ENCODE measurements at regions not wholly inside any gene's neighbourhood (a gene's known extent, or its start where the extent isn't known, plus 50 kb on each side); places are given as distances from the start of the nearest gene placed in this dataset.

DNA sequence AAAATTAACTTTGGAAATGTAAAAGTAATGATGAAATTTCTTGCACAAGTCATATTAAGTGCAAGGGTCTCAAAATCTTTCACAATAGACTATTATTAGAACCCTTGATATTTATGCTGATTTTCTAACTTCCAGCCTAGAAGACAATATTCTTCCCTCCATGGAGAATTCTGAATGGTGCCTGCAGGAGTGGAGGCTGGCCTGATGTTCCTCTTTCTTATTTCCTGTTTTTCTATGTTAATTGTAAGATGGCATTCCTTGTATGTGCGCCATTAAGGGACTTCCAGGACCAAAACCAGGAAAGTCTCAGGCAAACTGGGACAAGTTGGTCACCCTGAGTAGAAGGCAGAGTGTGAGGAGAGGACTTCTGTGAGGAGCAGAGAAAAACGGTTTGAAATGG is 294.9 kb downstream of the DLEU7 start:
- ATAC-seq (ENCODE audit: insufficient read depth, low read depth) (no peak), DNase-seq (no peak)
- no peak overlapping the region for H2AFZ ChIP-seq (ENCODE audit: low read depth, low read length)
- H3K4me1 ChIP-seq (ENCODE audit: insufficient read depth, low read length) = no peaks in the 10 kb centered on the region
- no peaks in the 10 kb centered on the region for H3K79me2 ChIP-seq (ENCODE audit: insufficient read depth, low read length)
- H3K9ac ChIP-seq (ENCODE audit: low read depth, low read length) = no peak overlapping the region
- H3K27ac ChIP-seq (ENCODE audit: low read length) = no peak overlapping the region
- H4K20me1 ChIP-seq (ENCODE audit: insufficient read depth, low read length) = no peaks in the 10 kb centered on the region
- no peak for TF ChIP-seq EZH2 (IDR thresholded peaks at IDR 0.05; ENCODE audit: borderline replicate concordance, low read depth, low read length, severe bottlenecking)
- TF ChIP-seq, protein P1, sequence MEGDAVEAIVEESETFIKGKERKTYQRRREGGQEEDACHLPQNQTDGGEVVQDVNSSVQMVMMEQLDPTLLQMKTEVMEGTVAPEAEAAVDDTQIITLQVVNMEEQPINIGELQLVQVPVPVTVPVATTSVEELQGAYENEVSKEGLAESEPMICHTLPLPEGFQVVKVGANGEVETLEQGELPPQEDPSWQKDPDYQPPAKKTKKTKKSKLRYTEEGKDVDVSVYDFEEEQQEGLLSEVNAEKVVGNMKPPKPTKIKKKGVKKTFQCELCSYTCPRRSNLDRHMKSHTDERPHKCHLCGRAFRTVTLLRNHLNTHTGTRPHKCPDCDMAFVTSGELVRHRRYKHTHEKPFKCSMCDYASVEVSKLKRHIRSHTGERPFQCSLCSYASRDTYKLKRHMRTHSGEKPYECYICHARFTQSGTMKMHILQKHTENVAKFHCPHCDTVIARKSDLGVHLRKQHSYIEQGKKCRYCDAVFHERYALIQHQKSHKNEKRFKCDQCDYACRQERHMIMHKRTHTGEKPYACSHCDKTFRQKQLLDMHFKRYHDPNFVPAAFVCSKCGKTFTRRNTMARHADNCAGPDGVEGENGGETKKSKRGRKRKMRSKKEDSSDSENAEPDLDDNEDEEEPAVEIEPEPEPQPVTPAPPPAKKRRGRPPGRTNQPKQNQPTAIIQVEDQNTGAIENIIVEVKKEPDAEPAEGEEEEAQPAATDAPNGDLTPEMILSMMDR (IDR thresholded peaks at IDR 0.05; ENCODE audit: borderline replicate concordance, extremely low read depth, low read length, poor library complexity, severe bottlenecking) = no peak
- H3K4me3 ChIP-seq (ENCODE audit: low read depth in 1 of 2, low read length in 2 of 2) = no peak overlapping the region
- no peaks in the 10 kb centered on the region for H3K36me3 ChIP-seq (ENCODE audit: insufficient read depth, low read length)
- no peaks in the 10 kb centered on the region for H3K27me3 ChIP-seq (ENCODE audit: insufficient read depth, low read length, poor library complexity)
- no peak overlapping the region for H3K4me2 ChIP-seq (ENCODE audit: insufficient read depth, low read length)
- H3K9me3 ChIP-seq (ENCODE audit: insufficient read depth, low read length, severe bottlenecking) = no peaks in the 10 kb centered on the region

DNA sequence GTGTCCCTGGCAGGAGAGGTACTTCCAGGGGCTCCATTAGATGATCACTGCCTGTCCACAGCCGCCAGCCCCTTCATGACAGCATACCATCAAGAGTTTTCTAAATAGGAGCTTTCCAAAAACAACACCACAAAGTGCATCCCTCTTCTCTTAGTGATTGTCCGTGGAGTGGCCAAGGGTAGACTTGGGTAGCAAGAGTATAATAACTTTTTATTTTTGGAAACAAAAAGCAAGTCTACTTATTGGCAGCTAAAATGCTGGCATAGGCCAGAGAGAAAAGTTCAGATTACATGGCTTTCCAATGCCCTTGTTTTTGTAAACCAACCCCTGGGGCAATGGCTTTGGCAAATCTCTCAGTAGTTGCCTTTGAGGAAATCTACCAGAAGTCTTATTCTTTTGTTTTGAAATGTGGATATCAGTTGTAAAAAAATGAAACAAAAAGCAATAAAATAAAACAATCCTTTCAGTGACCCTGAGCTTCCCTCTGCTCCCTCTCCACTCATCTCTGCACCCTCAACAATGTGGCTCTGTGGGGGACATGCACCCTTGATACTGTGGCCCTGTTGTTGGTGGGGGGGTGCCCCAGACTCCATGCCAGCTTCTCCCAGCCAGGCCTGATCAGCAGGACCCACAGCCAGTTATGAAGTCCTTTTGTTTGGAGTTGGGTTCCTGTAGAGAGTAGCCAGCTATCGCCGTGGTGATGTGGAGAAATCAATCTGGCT is 294.1 kb downstream of the DLEU7 start:
- TF ChIP-seq EZH2 (IDR thresholded peaks at IDR 0.05; ENCODE audit: borderline replicate concordance, low read depth, low read length, severe bottlenecking) = no peak
- TF ChIP-seq, protein P1 (IDR thresholded peaks at IDR 0.05; ENCODE audit: borderline replicate concordance, extremely low read depth, low read length, poor library complexity, severe bottlenecking) = no peak
- no peak for ATAC-seq (ENCODE audit: insufficient read depth, low read depth)

DNA sequence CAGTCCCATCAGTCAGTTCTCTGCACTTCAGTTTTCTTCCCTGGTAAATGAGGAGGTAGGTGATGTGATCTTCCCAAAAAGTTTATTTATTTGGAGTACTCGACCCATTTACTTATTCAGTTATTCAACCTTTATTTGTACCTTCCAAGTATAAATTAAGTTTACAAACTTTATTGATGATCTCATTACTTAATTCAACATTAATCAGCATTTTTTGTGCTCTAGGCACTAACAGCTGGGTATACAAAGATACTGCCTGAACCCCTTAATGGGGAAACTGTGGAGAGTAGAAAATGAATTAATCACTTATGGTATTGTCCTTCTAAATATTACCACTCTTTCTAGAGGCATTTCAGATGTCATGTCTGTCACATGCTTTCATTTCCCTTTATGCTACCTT is 293.3 kb downstream of the DLEU7 start:
- H3K36me3 ChIP-seq (ENCODE audit: insufficient read depth, low read length) = no peaks in the 10 kb centered on the region

More for the DNA sequence above, 294.1 kb downstream of the DLEU7 start:
- H3K9ac ChIP-seq (ENCODE audit: low read depth, low read length) = no peak overlapping the region
- H3K27me3 ChIP-seq (ENCODE audit: insufficient read depth, low read length, poor library complexity) = no peaks in the 10 kb centered on the region
- no peak overlapping the region for H3K4me2 ChIP-seq (ENCODE audit: insufficient read depth, low read length)
- H3K36me3 ChIP-seq (ENCODE audit: insufficient read depth, low read length) = no peaks in the 10 kb centered on the region
- H2AFZ ChIP-seq (ENCODE audit: low read depth, low read length) = no peak overlapping the region
- DNase-seq = no peak
- H3K9me3 ChIP-seq (ENCODE audit: insufficient read depth, low read length, severe bottlenecking) = peaks cover 3% of the 10 kb centered on the region
- H3K27ac ChIP-seq (ENCODE audit: low read length) = no peak overlapping the region
- no peak overlapping the region for H3K4me3 ChIP-seq (ENCODE audit: low read depth in 1 of 2, low read length in 2 of 2)
- no peaks in the 10 kb centered on the region for H4K20me1 ChIP-seq (ENCODE audit: insufficient read depth, low read length)
- H3K79me2 ChIP-seq (ENCODE audit: insufficient read depth, low read length) = no peaks in the 10 kb centered on the region
- H3K4me1 ChIP-seq (ENCODE audit: insufficient read depth, low read length) = no peaks in the 10 kb centered on the region

More for the DNA sequence above, 293.3 kb downstream of the DLEU7 start:
- Histone ChIP-seq H4K20me1 (ENCODE audit: insufficient read depth, low read length) (no peaks in the 10 kb centered on the region), H3K27ac (ENCODE audit: low read length) (no peak overlapping the region), H3K27me3 (ENCODE audit: insufficient read depth, low read length, poor library complexity) (no peaks in the 10 kb centered on the region), H3K9me3 (ENCODE audit: insufficient read depth, low read length, severe bottlenecking) (peaks cover 3% of the 10 kb centered on the region), H3K4me2 (ENCODE audit: insufficient read depth, low read length) (no peak overlapping the region), H3K9ac (ENCODE audit: low read depth, low read length) (no peak overlapping the region), H2AFZ (ENCODE audit: low read depth, low read length) (no peak overlapping the region), H3K4me1 (ENCODE audit: insufficient read depth, low read length) (no peaks in the 10 kb centered on the region), H3K79me2 (ENCODE audit: insufficient read depth, low read length) (no peaks in the 10 kb centered on the region), H3K4me3 (ENCODE audit: low read depth in 1 of 2, low read length in 2 of 2) (no peak overlapping the region)
- TF ChIP-seq, protein P1 (IDR thresholded peaks at IDR 0.05; ENCODE audit: borderline replicate concordance, extremely low read depth, low read length, poor library complexity, severe bottlenecking) = no peak
- TF ChIP-seq EZH2 (IDR thresholded peaks at IDR 0.05; ENCODE audit: borderline replicate concordance, low read depth, low read length, severe bottlenecking) = no peak
- no peak for ATAC-seq (ENCODE audit: insufficient read depth, low read depth)
- DNase-seq = no peak
